ENCODE measurements at regions not wholly inside any gene's neighbourhood (a gene's known extent, or its start where the extent isn't known, plus 50 kb on each side); places are given as distances from the start of the nearest gene placed in this dataset.

DNA sequence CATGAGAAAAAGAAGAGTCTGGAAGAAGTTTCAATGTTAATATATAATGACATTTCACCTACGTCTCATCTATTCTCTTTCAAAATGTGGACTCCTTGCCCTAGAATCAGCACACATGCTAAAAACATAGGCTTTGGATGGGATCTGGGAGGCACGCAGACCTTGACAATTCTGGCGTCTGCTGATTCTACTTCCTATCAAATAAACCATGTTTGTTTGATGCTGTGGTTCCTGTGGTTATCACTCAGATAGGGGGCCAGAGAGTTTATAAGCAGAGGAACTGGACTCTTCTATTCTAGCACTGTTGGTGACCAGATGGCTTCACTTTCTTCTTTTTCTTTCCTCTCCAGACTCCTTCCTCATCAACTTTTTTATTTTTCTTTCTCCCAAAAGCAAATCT lies 336.8 kb downstream of the DIPK2A start:
- Mint-ChIP-seq H3K4me1 (peaks cover 6 to 7% of the 10 kb centered on the region in 2 experiments), H3K36me3 (ENCODE audit: insufficient read depth in 1 of 3, low read depth in 3 of 3) (peaks cover 5 to 8% (median 6%) of the 10 kb centered on the region in 3 experiments), H3K9me3 (peaks cover 11 to 14% of the 10 kb centered on the region in 2 experiments; a peak in 4 of 5 replicates), H3K4me3 (no peak overlapping the region), H3K27ac (no peak overlapping the region), H3K27me3 (ENCODE audit: low read depth) (no peaks in the 10 kb centered on the region)
- Histone ChIP-seq H2AK5ac (ENCODE audit: insufficient read length, low read length) (no peak overlapping the region), H4K20me1 (ENCODE audit: control insufficient read depth, insufficient read depth, insufficient read length) (no peaks in the 10 kb centered on the region), H3K56ac (ENCODE audit: insufficient read length, low read depth, low read length) (no peak overlapping the region), H3K79me1 (ENCODE audit: insufficient read depth, low read depth, low read length, poor library complexity, severe bottlenecking) (no peaks in the 10 kb centered on the region), H3K14ac (ENCODE audit: insufficient read depth, low read length) (no peak overlapping the region), H4K91ac (ENCODE audit: insufficient read length, low read depth, low read length) (no peak overlapping the region), H3T11ph (ENCODE audit: low read length) (no peak overlapping the region), H4K5ac (ENCODE audit: insufficient read length, low read depth, low read length) (no peak overlapping the region), H3K4me2 (ENCODE audit: insufficient read depth, insufficient read length, low read length) (no peak overlapping the region), H3K9ac (ENCODE audit: extremely low read depth, insufficient read length, low read length) (no peak overlapping the region), H3K27ac (ENCODE audit: insufficient read length, low read depth, low read length) (no peak overlapping the region), H2BK15ac (ENCODE audit: low read depth, low read length) (no peak overlapping the region), H3K18ac (ENCODE audit: insufficient read length, low read depth, low read length) (no peak overlapping the region), H2BK20ac (ENCODE audit: low read depth, low read length, poor library complexity, severe bottlenecking) (no peak overlapping the region), H3K4ac (ENCODE audit: low read depth, low read length) (no peak overlapping the region), H3K27me3 (ENCODE audit: insufficient read depth, low read length) (no peaks in the 10 kb centered on the region), H2AFZ (ENCODE audit: low read length) (no peak overlapping the region), H2BK5ac (ENCODE audit: insufficient read length, low read length) (no peak overlapping the region), H4K8ac (replicated peaks; ENCODE audit: insufficient read length, low read depth, low read length) (no peak overlapping the region), H2BK120ac (ENCODE audit: low read depth, low read length, poor library complexity, severe bottlenecking) (no peak overlapping the region), H3K23me2 (ENCODE audit: insufficient read length, low read depth, low read length, poor library complexity, severe bottlenecking) (no peaks in the 10 kb centered on the region), H3K23ac (ENCODE audit: insufficient read length, low read depth, low read length) (no peak overlapping the region), H2BK12ac (ENCODE audit: insufficient read length, low read depth, low read length) (no peak overlapping the region), H3K79me2 (ENCODE audit: insufficient read depth, low read length) (no peaks in the 10 kb centered on the region), H3K9me3 (ENCODE audit: control insufficient read depth, low read depth, low read length) (no peaks in the 10 kb centered on the region), H3K4me1 (ENCODE audit: insufficient read depth, low read length) (no peaks in the 10 kb centered on the region)
- TF ChIP-seq, protein P1, sequence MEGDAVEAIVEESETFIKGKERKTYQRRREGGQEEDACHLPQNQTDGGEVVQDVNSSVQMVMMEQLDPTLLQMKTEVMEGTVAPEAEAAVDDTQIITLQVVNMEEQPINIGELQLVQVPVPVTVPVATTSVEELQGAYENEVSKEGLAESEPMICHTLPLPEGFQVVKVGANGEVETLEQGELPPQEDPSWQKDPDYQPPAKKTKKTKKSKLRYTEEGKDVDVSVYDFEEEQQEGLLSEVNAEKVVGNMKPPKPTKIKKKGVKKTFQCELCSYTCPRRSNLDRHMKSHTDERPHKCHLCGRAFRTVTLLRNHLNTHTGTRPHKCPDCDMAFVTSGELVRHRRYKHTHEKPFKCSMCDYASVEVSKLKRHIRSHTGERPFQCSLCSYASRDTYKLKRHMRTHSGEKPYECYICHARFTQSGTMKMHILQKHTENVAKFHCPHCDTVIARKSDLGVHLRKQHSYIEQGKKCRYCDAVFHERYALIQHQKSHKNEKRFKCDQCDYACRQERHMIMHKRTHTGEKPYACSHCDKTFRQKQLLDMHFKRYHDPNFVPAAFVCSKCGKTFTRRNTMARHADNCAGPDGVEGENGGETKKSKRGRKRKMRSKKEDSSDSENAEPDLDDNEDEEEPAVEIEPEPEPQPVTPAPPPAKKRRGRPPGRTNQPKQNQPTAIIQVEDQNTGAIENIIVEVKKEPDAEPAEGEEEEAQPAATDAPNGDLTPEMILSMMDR (conservative IDR thresholded peaks at IDR 0.05): no peak
- WGBS (ENCODE audit: extremely low coverage, insufficient read length, low lambda C conversion rate): no CpG with 5 or more reads among the region's 3 CpGs
- no peak for DNase-seq

Data from H9 (cell line).